ENCODE measurements at regions not wholly inside any gene's neighbourhood (a gene's known extent, or its start where the extent isn't known, plus 50 kb on each side); places are given as distances from the start of the nearest gene placed in this dataset.

GRCh38 chr7:4460597-4460996, 221.5 kb upstream of the FOXK1 start:
- TF ChIP-seq POLR2A (IDR thresholded peaks at IDR 0.05; ENCODE audit: extremely low read depth, insufficient read length) = no peak
- TF ChIP-seq MAX (IDR thresholded peaks at IDR 0.05; ENCODE audit: low read depth, low read length) = no peak
- TF ChIP-seq CTCF (IDR thresholded peaks at IDR 0.05; ENCODE audit: low read depth, low read length) = no peak
- TF ChIP-seq MYC (IDR thresholded peaks at IDR 0.05; ENCODE audit: low read depth, low read length) = no peak
- DNase-seq (ENCODE audit: low read depth) = no peak
- H3K4me3 ChIP-seq (ENCODE audit: low read depth, low read length) = no peak overlapping the region

GRCh38 chr7:4461531-4461930, 220.6 kb upstream of the FOXK1 start:
- TF ChIP-seq POLR2A (IDR thresholded peaks at IDR 0.05; ENCODE audit: extremely low read depth, insufficient read length) (no peak), MYC (IDR thresholded peaks at IDR 0.05; ENCODE audit: low read depth, low read length) (no peak), CTCF (IDR thresholded peaks at IDR 0.05; ENCODE audit: low read depth, low read length) (no peak), MAX (IDR thresholded peaks at IDR 0.05; ENCODE audit: low read depth, low read length) (no peak)
- H3K4me3 ChIP-seq (ENCODE audit: low read depth, low read length) = no peak overlapping the region
- no peak for DNase-seq (ENCODE audit: low read depth)

- no peak for DNase-seq (ENCODE audit: low read depth)
- TF ChIP-seq MAX (IDR thresholded peaks at IDR 0.05; ENCODE audit: low read depth, low read length) (no peak), POLR2A (IDR thresholded peaks at IDR 0.05; ENCODE audit: extremely low read depth, insufficient read length) (no peak), MYC (IDR thresholded peaks at IDR 0.05; ENCODE audit: low read depth, low read length) (no peak), CTCF (IDR thresholded peaks at IDR 0.05; ENCODE audit: low read depth, low read length) (no peak)
- no peak overlapping the region for H3K4me3 ChIP-seq (ENCODE audit: low read depth, low read length)
Observed at GRCh38 chr7:4468320-4469102, 213.6 kb upstream of the FOXK1 start.

- DNase-seq (ENCODE audit: low read depth) = peak; percentile 30
- no peak overlapping the region for H3K4me3 ChIP-seq (ENCODE audit: low read depth, low read length)
- TF ChIP-seq POLR2A (IDR thresholded peaks at IDR 0.05; ENCODE audit: extremely low read depth, insufficient read length) (no peak), CTCF (IDR thresholded peaks at IDR 0.05; ENCODE audit: low read depth, low read length) (no peak), MAX (IDR thresholded peaks at IDR 0.05; ENCODE audit: low read depth, low read length) (no peak), MYC (IDR thresholded peaks at IDR 0.05; ENCODE audit: low read depth, low read length) (no peak)
Observed at GRCh38 chr7:4470246-4470645, 211.8 kb upstream of the FOXK1 start.

- TF ChIP-seq MAX (IDR thresholded peaks at IDR 0.05; ENCODE audit: low read depth, low read length) (no peak), POLR2A (IDR thresholded peaks at IDR 0.05; ENCODE audit: extremely low read depth, insufficient read length) (no peak), CTCF (IDR thresholded peaks at IDR 0.05; ENCODE audit: low read depth, low read length) (no peak), MYC (IDR thresholded peaks at IDR 0.05; ENCODE audit: low read depth, low read length) (no peak)
- H3K4me3 ChIP-seq (ENCODE audit: low read depth, low read length) = no peak overlapping the region
- DNase-seq (ENCODE audit: low read depth) = no peak
Observed at GRCh38 chr7:4472728-4473127, 209.4 kb upstream of the FOXK1 start.

All from NB4 (cell line).